H1 (cell line): ENCODE measurements at regions not wholly inside any gene's neighbourhood (a gene's known extent, or its start where the extent isn't known, plus 50 kb on each side); places are given as distances from the start of the nearest gene placed in this dataset.

Experiments
- BRCA1 ChIP-seq: IDR thresholded peaks from 2 replicates; pipeline ENCODE4 v1.6.1; 2012; ENCODE audit warnings: low read depth, low read length, improper control_type of control experiment
- CBX5 ChIP-seq: fragments of 300-800, 300-1000 bp; sonication (generic); IDR thresholded peaks from 2 replicates; pipeline ENCODE4 v1.7.1; 2016; ENCODE audit warnings: antibody characterized with exemption, low read length, low read depth
- JUN ChIP-seq: IDR thresholded peaks from 2 replicates; pipeline ENCODE4 v1.6.1; 2011; ENCODE audit warnings: low read depth, mild to moderate bottlenecking, improper control_type of control experiment, low read length
- SUZ12 ChIP-seq: fragments of 200-600 bp; sonication (generic); IDR thresholded peaks from 2 replicates; pipeline ENCODE4 v1.6.1; 2012; ENCODE audit warnings: mild to moderate bottlenecking, inconsistent platforms, low read length, moderate library complexity, mixed read lengths

GRCh38 chr17:12390631-12391030 lies 275.1 kb upstream of the MYOCD start:
- TF ChIP-seq SUZ12 (no peak), BRCA1 (no peak), CBX5 (no peak), JUN (no peak)
